Gastrocnemius medialis (tissue), 4 donors: ENCODE measurements at regions not wholly inside any gene's neighbourhood (a gene's known extent, or its start where the extent isn't known, plus 50 kb on each side); places are given as distances from the start of the nearest gene placed in this dataset.

Source experiments
- ATAC-seq, 2 donors: fragments of 150-250 bp; one replicate each; pipeline ENCODE4 v1.9.1; 2016
- DNase-seq, 2 donors: peaks; one replicate each; pipeline ENCODE4 v3.0.0-alpha.2; 2019
- H3K27ac ChIP-seq, 4 donors: fragments of 200-600 bp; sonication (generic); 1 replicate in 1 of 4; 2 replicates in 3 of 4; pipeline ENCODE4 v1.5.1; 2016 to 2018; ENCODE audit warnings: mild to moderate bottlenecking in 2 of 4, moderate library complexity in 1 of 4
- H3K27me3 ChIP-seq, 3 donors: fragments of 200-600 bp; sonication (generic) in 2 of 3; 1 replicate in 1 of 3; 2 replicates in 2 of 3; pipeline versions ENCODE4 v1.5.1 to v1.6.0; 2016 to 2019; ENCODE audit warnings: mild to moderate bottlenecking in 1 of 3, moderate library complexity in 1 of 3
- H3K36me3 ChIP-seq, 2 donors: fragments of 200-600 bp; sonication (generic) in 1 of 2; one replicate each; pipeline ENCODE4 v1.5.1; 2017 to 2018
- H3K4me1 ChIP-seq, 2 donors: fragments of 200-600 bp; sonication (generic) in 1 of 2; one replicate each; pipeline ENCODE4 v1.5.1; 2016 to 2017; ENCODE audit warnings: mild to moderate bottlenecking in 2 of 2
- H3K4me3 ChIP-seq, 4 donors: fragments of 200-600 bp; sonication (generic) in 3 of 4; 1 replicate in 1 of 4; 2 replicates in 3 of 4; pipeline ENCODE4 v1.5.1; 2016 to 2019; ENCODE audit warnings: mild to moderate bottlenecking in 2 of 4
- H3K9me3 ChIP-seq, 3 donors: fragments of 200-600 bp; sonication (generic) in 2 of 3; 1 replicate in 1 of 3; 2 replicates in 2 of 3; pipeline ENCODE4 v1.5.1; 2016 to 2019
- POLR2A ChIP-seq, 2 donors: fragments of 450-650 bp; IDR thresholded peaks; one replicate each; pipeline ENCODE4 v1.6.1; 2017; ENCODE audit warnings: antibody characterized with exemption in 2 of 2, mild to moderate bottlenecking in 2 of 2, moderate library complexity in 2 of 2
- in situ Hi-C, 4 donors: fragments of 200-750 bp; cut with MboI; loops; one replicate each; pipeline versions ENCODE4 v1.15.0 to v1.8.0; 2017; ENCODE audit warnings: low sequenced_read_pairs in 4 of 4
- intact Hi-C: fragments of 100-400 bp; cut with DNase I; formaldehyde crosslinking; loops from one replicate; pipeline ENCODE4 v1.15.1; 2023; ENCODE audit warnings: low total_unique reads
- TF ChIP-seq, protein P1 (sequence below), 5 experiments: fragments of 450-650 bp in 3 of 5; fragments of 200-600 bp in 2 of 5; sonication (generic) in 2 of 5; IDR thresholded peaks in 4 of 5; conservative IDR thresholded peaks in 1 of 5; 1 replicate in 4 of 5; 2 replicates in 1 of 5; pipeline ENCODE4 v1.5.1; 2016 to 2019; ENCODE audit warnings: antibody characterized with exemption in 5 of 5, mild to moderate bottlenecking in 3 of 5, moderate library complexity in 3 of 5

DNA sequence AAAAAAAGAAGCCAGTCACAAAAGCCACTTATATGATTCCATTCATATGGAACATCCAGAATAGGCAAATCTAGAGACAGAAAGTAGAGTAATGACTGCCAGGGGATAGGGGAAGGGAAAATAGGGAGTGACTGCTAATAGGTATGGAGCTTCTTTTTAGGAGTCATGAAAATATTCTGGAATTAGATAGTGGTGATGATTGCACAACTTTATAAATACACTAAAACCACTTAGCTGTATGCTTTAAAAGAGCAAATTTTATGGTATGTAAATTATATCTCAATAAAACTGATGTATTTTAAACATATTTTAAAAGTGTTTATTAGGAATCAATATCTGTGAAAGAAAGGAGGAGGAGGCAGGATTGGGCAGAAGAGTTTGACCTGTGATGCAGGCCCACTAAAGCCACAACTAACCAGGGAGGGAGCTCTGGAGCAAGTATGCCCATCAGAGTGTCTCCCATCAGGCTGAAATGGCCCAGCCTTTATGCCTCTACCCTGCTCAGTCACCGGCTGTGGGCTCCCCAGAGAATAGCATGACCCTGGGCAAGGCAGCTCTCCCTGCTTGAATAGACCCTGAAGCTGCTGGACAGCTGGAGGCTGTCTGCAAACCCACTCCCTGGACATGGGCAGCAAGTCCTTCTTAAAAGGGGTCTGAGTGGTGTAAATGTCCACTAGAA, 96.0 kb upstream of the SLC44A1 start:
- no peaks in the 10 kb centered on the region for H3K36me3 ChIP-seq
- ATAC-seq, result no peak
- no peaks in the 10 kb centered on the region for H3K9me3 ChIP-seq
- no peaks in the 10 kb centered on the region for H3K27me3 ChIP-seq
- intact Hi-C loops, result no loop called here
- H3K4me1 ChIP-seq, result no peaks in the 10 kb centered on the region
- in situ Hi-C loops, result no loop called here
- no peak overlapping the region for H3K4me3 ChIP-seq
- no peak overlapping the region for H3K27ac ChIP-seq
- no peak for TF ChIP-seq POLR2A (IDR thresholded peaks at IDR 0.05)
- TF ChIP-seq, protein P1, sequence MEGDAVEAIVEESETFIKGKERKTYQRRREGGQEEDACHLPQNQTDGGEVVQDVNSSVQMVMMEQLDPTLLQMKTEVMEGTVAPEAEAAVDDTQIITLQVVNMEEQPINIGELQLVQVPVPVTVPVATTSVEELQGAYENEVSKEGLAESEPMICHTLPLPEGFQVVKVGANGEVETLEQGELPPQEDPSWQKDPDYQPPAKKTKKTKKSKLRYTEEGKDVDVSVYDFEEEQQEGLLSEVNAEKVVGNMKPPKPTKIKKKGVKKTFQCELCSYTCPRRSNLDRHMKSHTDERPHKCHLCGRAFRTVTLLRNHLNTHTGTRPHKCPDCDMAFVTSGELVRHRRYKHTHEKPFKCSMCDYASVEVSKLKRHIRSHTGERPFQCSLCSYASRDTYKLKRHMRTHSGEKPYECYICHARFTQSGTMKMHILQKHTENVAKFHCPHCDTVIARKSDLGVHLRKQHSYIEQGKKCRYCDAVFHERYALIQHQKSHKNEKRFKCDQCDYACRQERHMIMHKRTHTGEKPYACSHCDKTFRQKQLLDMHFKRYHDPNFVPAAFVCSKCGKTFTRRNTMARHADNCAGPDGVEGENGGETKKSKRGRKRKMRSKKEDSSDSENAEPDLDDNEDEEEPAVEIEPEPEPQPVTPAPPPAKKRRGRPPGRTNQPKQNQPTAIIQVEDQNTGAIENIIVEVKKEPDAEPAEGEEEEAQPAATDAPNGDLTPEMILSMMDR (IDR thresholded peaks at IDR 0.05 in 4 of 5, conservative IDR thresholded peaks at IDR 0.05 in 1 of 5), result no peak
- no peak for DNase-seq

DNA sequence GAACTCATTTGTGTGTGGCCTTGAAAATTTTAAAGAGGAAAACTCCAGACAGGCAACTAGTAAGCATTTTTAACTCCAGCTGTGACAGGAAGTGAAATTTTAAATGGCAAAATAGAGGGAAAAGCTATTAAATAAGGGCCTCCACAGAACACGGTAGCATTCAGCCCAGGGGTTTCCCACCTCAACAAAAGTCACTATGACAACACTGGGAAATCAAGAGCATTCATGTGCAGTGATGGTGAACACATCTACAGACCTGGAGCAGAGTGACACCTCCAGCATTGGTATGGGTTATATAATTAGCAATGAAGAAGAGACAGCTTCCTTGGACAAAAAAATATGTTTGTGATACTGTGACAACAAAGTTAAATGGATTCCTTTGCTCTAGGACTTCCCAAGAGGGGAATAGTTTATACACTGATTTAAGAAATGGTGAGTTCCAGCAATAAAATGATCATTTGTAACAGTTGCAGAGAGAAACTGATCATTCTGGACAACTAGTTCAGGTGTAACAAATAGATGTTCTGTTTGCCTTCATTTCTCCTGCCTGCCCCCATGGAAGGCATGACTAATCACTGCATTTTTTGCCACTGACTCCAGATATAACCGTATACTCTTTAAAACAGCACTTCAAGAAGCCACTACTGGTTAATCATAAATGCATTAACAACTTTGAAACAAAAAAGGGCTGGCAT, 93.3 kb upstream of the SLC44A1 start:
- no peaks in the 10 kb centered on the region for H3K4me1 ChIP-seq
- intact Hi-C loops, result loop anchor here (5.0 kb wide), 1 partner anchor 89 kb away; no protein-coding TSS in a partner anchor
- no peaks in the 10 kb centered on the region for H3K36me3 ChIP-seq
- H3K27me3 ChIP-seq, result no peaks in the 10 kb centered on the region
- DNase-seq (no peak), ATAC-seq (no peak)
- H3K4me3 ChIP-seq, result no peak overlapping the region
- H3K27ac ChIP-seq, result no peak overlapping the region
- in situ Hi-C loops, result loop anchor here in 2 of 4 donors (10.0 kb wide), 2 partner anchors 226 to 286 kb away; partner anchors contain the start of gene ABCA1 (in 1 of the 2)
- TF ChIP-seq, protein P1 (IDR thresholded peaks at IDR 0.05 in 4 of 5, conservative IDR thresholded peaks at IDR 0.05 in 1 of 5), result no peak
- no peak for TF ChIP-seq POLR2A (IDR thresholded peaks at IDR 0.05)
- no peaks in the 10 kb centered on the region for H3K9me3 ChIP-seq

DNA sequence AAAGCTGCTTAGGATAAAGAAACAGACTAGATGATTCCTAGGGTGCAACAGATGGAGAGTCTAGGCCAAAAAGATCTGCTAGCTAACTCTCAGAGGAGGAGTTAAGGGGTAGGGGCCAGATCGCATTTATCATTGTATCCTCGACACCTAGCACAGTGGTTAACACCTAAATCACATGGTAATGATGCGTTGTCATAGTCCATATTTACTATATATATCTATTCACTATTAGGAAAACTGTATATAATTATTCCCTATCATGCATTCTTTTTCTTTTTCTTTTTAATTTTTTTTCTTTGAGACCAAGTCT, 92.8 kb upstream of the SLC44A1 start:
- Histone ChIP-seq H3K27me3 (no peaks in the 10 kb centered on the region), H3K9me3 (no peaks in the 10 kb centered on the region), H3K4me1 (peaks cover 0 to under 1% of the 10 kb centered on the region in 2 donors), H3K4me3 (no peak overlapping the region), H3K36me3 (no peaks in the 10 kb centered on the region), H3K27ac (no peak overlapping the region)
- DNase-seq (no peak), ATAC-seq (no peak)
- intact Hi-C loops (loop anchor here (5.0 kb wide), 1 partner anchor 89 kb away; no protein-coding TSS in a partner anchor), in situ Hi-C loops (loop anchor here in 2 of 4 donors (10.0 kb wide), 2 partner anchors 227 to 287 kb away; partner anchors contain the start of gene ABCA1 (in 1 of the 2))
- TF ChIP-seq, protein P1 (IDR thresholded peaks at IDR 0.05 in 4 of 5, conservative IDR thresholded peaks at IDR 0.05 in 1 of 5), result no peak
- no peak for TF ChIP-seq POLR2A (IDR thresholded peaks at IDR 0.05)

DNA sequence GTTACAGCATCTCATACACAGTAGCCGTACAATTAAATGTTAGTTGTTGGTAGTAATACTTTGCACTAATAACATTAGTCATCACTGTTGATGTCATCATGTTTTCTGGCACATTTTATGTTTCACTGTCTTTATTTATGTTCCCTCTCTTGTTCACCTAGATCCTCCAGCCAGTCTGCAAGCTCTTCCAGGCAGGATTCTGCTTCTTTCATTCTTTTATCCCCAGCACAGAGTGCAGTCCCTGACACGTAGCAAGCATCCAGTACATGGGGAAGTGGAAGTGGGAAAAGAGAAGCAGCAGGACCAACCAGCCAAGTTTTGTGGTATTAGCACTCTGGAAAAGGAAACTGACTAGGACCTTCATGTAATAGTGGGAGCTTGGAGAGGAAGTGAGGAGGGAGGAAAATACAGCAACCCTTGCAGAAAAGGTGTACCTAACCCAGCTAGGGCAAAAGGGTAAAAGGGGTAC, 89.7 kb upstream of the SLC44A1 start:
- Histone ChIP-seq H3K9me3 (no peaks in the 10 kb centered on the region), H3K27me3 (no peaks in the 10 kb centered on the region), H3K4me1 (peaks cover 3 to 5% of the 10 kb centered on the region in 2 donors), H3K27ac (no peak overlapping the region), H3K36me3 (no peaks in the 10 kb centered on the region), H3K4me3 (no peak overlapping the region)
- ATAC-seq (peak; percentile 37 to 50), DNase-seq (no peak)
- no peak for TF ChIP-seq POLR2A (IDR thresholded peaks at IDR 0.05)
- TF ChIP-seq, protein P1 (IDR thresholded peaks at IDR 0.05 in 4 of 5, conservative IDR thresholded peaks at IDR 0.05 in 1 of 5), result no peak
- in situ Hi-C loops, result loop anchor here (5.0 to 10.0 kb wide), 5 partner anchors 230 to 292 kb away; partner anchors contain the start of gene ABCA1 (in 1 of the 4)
- intact Hi-C loops, result loop anchor here (5.0 kb wide), 3 partner anchors 92 to 263 kb away; no protein-coding TSS in a partner anchor
